Loucy (cell line): ENCODE measurements at regions not wholly inside any gene's neighbourhood (a gene's known extent, or its start where the extent isn't known, plus 50 kb on each side); places are given as distances from the start of the nearest gene placed in this dataset.

Source experiments
- H2AFZ ChIP-seq: fragments of 200-600 bp; sonication (generic); 2 replicates; pipeline ENCODE4 v1.6.0; 2016; ENCODE audit warnings: antibody characterized with exemption, mild to moderate bottlenecking, low read length, moderate library complexity
- H3F3A ChIP-seq: fragments of 200-600 bp; 2 replicates; pipeline ENCODE4 v1.6.0; 2016; ENCODE audit warnings: antibody characterized with exemption, low read depth, mild to moderate bottlenecking
- H3K27me3 ChIP-seq: fragments of 200-600 bp; sonication (generic); 2 replicates; pipeline ENCODE4 v1.6.1; 2014; ENCODE audit warnings: low read length, mild to moderate bottlenecking; ENCODE audit not compliant: insufficient read depth, poor library complexity, severe bottlenecking
- H3K36me3 ChIP-seq: fragments of 200-600 bp; sonication (generic); 2 replicates; pipeline ENCODE4 v1.6.1; 2016; ENCODE audit warnings: low read length; ENCODE audit not compliant: insufficient read depth
- H3K4me1 ChIP-seq: fragments of 200-600 bp; sonication (generic); 2 replicates; pipeline ENCODE4 v1.5.1; 2014; ENCODE audit warnings: low read length, mild to moderate bottlenecking; ENCODE audit not compliant: insufficient read depth, poor library complexity, severe bottlenecking
- H3K4me2 ChIP-seq: fragments of 200-600 bp; sonication (generic); 2 replicates; pipeline ENCODE4 v1.6.0; 2014; ENCODE audit warnings: antibody characterized with exemption, low read length, low read depth, mild to moderate bottlenecking; ENCODE audit not compliant: poor library complexity, severe bottlenecking
- H3K4me3 ChIP-seq: fragments of 200-600 bp; sonication (generic); 2 replicates; pipeline ENCODE4 v1.5.1; 2014; ENCODE audit warnings: low read length, mild to moderate bottlenecking, mixed read lengths; ENCODE audit not compliant: poor library complexity, severe bottlenecking
- H3K79me2 ChIP-seq: fragments of 200-600 bp; sonication (generic); 2 replicates; pipeline ENCODE4 v1.6.1; 2014; ENCODE audit warnings: low read length; ENCODE audit not compliant: insufficient read depth
- H3K9ac ChIP-seq: fragments of 200-600 bp; sonication (generic); 2 replicates; pipeline ENCODE4 v1.6.0; 2014; ENCODE audit warnings: mild to moderate bottlenecking, low read depth, low read length, moderate library complexity; ENCODE audit not compliant: poor library complexity, severe bottlenecking
- H3K9me2 ChIP-seq: fragments of 200-600 bp; sonication (generic); replicated peaks from 2 replicates; pipeline ENCODE4 v1.6.1; 2016; ENCODE audit warnings: low read depth, low read length, mixed read lengths
- H3K9me3 ChIP-seq: fragments of 200-600 bp; sonication (generic); 2 replicates; pipeline ENCODE4 v1.6.1; 2014; ENCODE audit warnings: mild to moderate bottlenecking, antibody characterized with exemption, low read length, low read depth; ENCODE audit not compliant: insufficient read depth
- H4K20me1 ChIP-seq: fragments of 200-600 bp; sonication (generic); 2 replicates; pipeline ENCODE4 v1.6.0; 2014; ENCODE audit warnings: antibody characterized with exemption, low read length, mild to moderate bottlenecking; ENCODE audit not compliant: insufficient read depth, poor library complexity, severe bottlenecking
- CTCF ChIP-seq: fragments of 200-600 bp; sonication (generic); conservative IDR thresholded peaks from 2 replicates; pipeline ENCODE4 v1.5.1; 2014; ENCODE audit warnings: mild to moderate bottlenecking, antibody characterized with exemption, low read length
- EZH2phosphoT487 ChIP-seq: fragments of 200-600 bp; IDR thresholded peaks from 2 replicates; pipeline ENCODE4 v1.6.1; 2018; ENCODE audit warnings: antibody characterized with exemption, mild to moderate bottlenecking, moderate library complexity, borderline replicate concordance

- no peaks in the 10 kb centered on the region for H3K9me3 ChIP-seq
Measured at GRCh38 chr5:129177451-129177850, 82.9 kb downstream of the ISOC1 start.

GRCh38 chr5:129199308-129199707 is 104.8 kb downstream of the ISOC1 start:
- Histone ChIP-seq H3K9me3 (no peaks in the 10 kb centered on the region), H3K4me3 (no peak overlapping the region), H2AFZ (no peak overlapping the region), H4K20me1 (no peaks in the 10 kb centered on the region), H3K79me2 (no peaks in the 10 kb centered on the region), H3K9me2 (no peaks in the 10 kb centered on the region), H3K4me1 (no peaks in the 10 kb centered on the region), H3K4me2 (no peak overlapping the region), H3K36me3 (no peaks in the 10 kb centered on the region), H3K9ac (no peak overlapping the region), H3F3A (no peaks in the 10 kb centered on the region), H3K27me3 (no peaks in the 10 kb centered on the region)
- TF ChIP-seq EZH2phosphoT487 (no peak), CTCF (no peak)

More at GRCh38 chr5:129177451-129177850, 82.9 kb downstream of the ISOC1 start:
- TF ChIP-seq CTCF = no peak
- no peak for TF ChIP-seq EZH2phosphoT487
- Histone ChIP-seq H3F3A (no peaks in the 10 kb centered on the region), H4K20me1 (no peaks in the 10 kb centered on the region), H3K9me2 (no peaks in the 10 kb centered on the region), H3K79me2 (no peaks in the 10 kb centered on the region), H2AFZ (no peak overlapping the region), H3K4me2 (no peak overlapping the region), H3K9ac (no peak overlapping the region), H3K36me3 (no peaks in the 10 kb centered on the region), H3K4me3 (no peak overlapping the region), H3K4me1 (no peaks in the 10 kb centered on the region), H3K27me3 (no peaks in the 10 kb centered on the region)

GRCh38 chr5:129204525-129204924 is 110.0 kb downstream of the ISOC1 start:
- no peaks in the 10 kb centered on the region for H3K9me3 ChIP-seq
- no peak overlapping the region for H3K4me2 ChIP-seq
- no peaks in the 10 kb centered on the region for H3K9me2 ChIP-seq
- H3K79me2 ChIP-seq = no peaks in the 10 kb centered on the region
- no peaks in the 10 kb centered on the region for H3K4me1 ChIP-seq
- no peaks in the 10 kb centered on the region for H3K27me3 ChIP-seq
- no peak overlapping the region for H3K4me3 ChIP-seq
- no peaks in the 10 kb centered on the region for H3F3A ChIP-seq
- H4K20me1 ChIP-seq = no peaks in the 10 kb centered on the region
- H3K9ac ChIP-seq = no peak overlapping the region
- no peak overlapping the region for H2AFZ ChIP-seq
- no peaks in the 10 kb centered on the region for H3K36me3 ChIP-seq
- TF ChIP-seq CTCF (no peak), EZH2phosphoT487 (no peak)
